Psoas muscle (tissue), 7 donors: ENCODE measurements at regions not wholly inside any gene's neighbourhood (a gene's known extent, or its start where the extent isn't known, plus 50 kb on each side); places are given as distances from the start of the nearest gene placed in this dataset.

Source experiments
- ATAC-seq, 4 donors: fragments of 200-7000 bp; cut with Tn5 transposase; one replicate each; pipeline ENCODE4 v1.9.1; 2020; ENCODE audit warnings: moderate library complexity in 3 of 4, mild to moderate bottlenecking in 2 of 4
- DNase-seq, 2 donors: peaks; one replicate each; pipeline ENCODE4 v3.0.0-alpha.2; 2020
- H3K27ac ChIP-seq: fragments of 200-600 bp; one replicate; pipeline ENCODE4 v1.8.0; 2022
- H3K27me3 ChIP-seq, 3 donors: fragments of 200-600 bp in 1 of 3; one replicate each; pipeline versions ENCODE4 v1.6.1 to v1.8.0; 2013 to 2022; ENCODE audit warnings: low read length in 2 of 3, mild to moderate bottlenecking in 2 of 3, moderate library complexity in 1 of 3; ENCODE audit not compliant: insufficient read depth in 3 of 3
- H3K36me3 ChIP-seq, 2 donors: fragments of 200-600 bp in 1 of 2; one replicate each; pipeline versions ENCODE4 v1.6.1 to v1.8.0; 2013 to 2022; ENCODE audit warnings: low read depth in 1 of 2, mild to moderate bottlenecking in 1 of 2, moderate library complexity in 1 of 2; ENCODE audit not compliant: insufficient read depth in 1 of 2
- H3K4me1 ChIP-seq: fragments of 200-600 bp; one replicate; pipeline ENCODE4 v1.8.0; 2022
- H3K4me3 ChIP-seq: fragments of 200-600 bp; one replicate; pipeline ENCODE4 v1.8.0; 2022; ENCODE audit warnings: mild to moderate bottlenecking
- H3K9me3 ChIP-seq: fragments of 200-600 bp; one replicate; pipeline ENCODE4 v1.8.0; 2022
- WGBS, 3 donors: extraction: QIAGEN DNeasy Blood & Tissue Kit; methylation state at CpG; one replicate each; pipeline versions ENCODE4 v1.1.6 to v1.1.7; 2013; 5-methylcytosine and 5-hydroxymethylcytosine counted together
- intact Hi-C, 2 donors: fragments of 100-400 bp; cut with DNase I; formaldehyde crosslinking; loops; one replicate each; pipeline versions ENCODE4 v1.11.0 to v1.14.2; 2022
- TF ChIP-seq, protein P1 (sequence below): fragments of 200-600 bp; IDR thresholded peaks from one replicate; pipeline ENCODE4 v1.8.0; 2022; ENCODE audit warnings: antibody characterized with exemption
- donor health status: healthy with polysubstance abuse.
- donor health status: DM: no; HTN: no; CAD: no; lungs with moderate emphysema.
- donor health status: Bipolar disorder and iron deficiency.
- donor health status: healthy.
- donor health status: DM: yes; HTN: yes; CAD: no.
- donor health status: DM: no; HTN: no; CAD: no.
- donor health status: DM: yes; HTN: yes; CAD: no.

DNA sequence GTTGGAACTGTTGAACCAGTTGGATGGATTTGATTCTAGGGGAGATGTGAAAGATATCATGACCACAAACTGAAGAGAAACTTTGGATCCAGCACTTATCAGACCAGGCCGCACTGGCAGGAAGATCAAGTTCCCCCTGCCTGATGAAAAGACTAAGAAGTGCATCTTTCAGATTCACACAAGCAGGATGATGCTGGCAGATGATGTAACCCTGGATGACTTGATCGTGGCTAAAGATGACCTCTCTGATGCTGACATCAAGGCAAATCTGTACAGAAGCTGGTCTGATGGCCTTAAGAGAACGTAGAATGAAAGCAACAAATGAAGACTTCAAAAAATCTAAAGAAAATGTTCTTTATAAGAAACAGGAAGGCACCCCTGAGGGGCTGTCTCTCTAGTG, 72.8 kb upstream of the CDYL start:
- intact Hi-C loops: no loop called here
- DNase-seq (no peak), ATAC-seq (no peak)
- H3K27me3 ChIP-seq: no peaks in the 10 kb centered on the region
- no peaks in the 10 kb centered on the region for H3K9me3 ChIP-seq
- TF ChIP-seq, protein P1, sequence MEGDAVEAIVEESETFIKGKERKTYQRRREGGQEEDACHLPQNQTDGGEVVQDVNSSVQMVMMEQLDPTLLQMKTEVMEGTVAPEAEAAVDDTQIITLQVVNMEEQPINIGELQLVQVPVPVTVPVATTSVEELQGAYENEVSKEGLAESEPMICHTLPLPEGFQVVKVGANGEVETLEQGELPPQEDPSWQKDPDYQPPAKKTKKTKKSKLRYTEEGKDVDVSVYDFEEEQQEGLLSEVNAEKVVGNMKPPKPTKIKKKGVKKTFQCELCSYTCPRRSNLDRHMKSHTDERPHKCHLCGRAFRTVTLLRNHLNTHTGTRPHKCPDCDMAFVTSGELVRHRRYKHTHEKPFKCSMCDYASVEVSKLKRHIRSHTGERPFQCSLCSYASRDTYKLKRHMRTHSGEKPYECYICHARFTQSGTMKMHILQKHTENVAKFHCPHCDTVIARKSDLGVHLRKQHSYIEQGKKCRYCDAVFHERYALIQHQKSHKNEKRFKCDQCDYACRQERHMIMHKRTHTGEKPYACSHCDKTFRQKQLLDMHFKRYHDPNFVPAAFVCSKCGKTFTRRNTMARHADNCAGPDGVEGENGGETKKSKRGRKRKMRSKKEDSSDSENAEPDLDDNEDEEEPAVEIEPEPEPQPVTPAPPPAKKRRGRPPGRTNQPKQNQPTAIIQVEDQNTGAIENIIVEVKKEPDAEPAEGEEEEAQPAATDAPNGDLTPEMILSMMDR: no peak
- no peak overlapping the region for H3K4me3 ChIP-seq
- H3K27ac ChIP-seq: no peak overlapping the region
- no peaks in the 10 kb centered on the region for H3K36me3 ChIP-seq
- 58 to 79% (median 59%) methylated on average over 3 of the region's 3 CpGs for WGBS, 3 donors
- H3K4me1 ChIP-seq: no peaks in the 10 kb centered on the region

GRCh38 chr6:4698901-4699659, 77.1 kb upstream of the CDYL start:
- H3K4me3 ChIP-seq: no peak overlapping the region
- intact Hi-C loops: no loop called here
- DNase-seq: no peak
- TF ChIP-seq, protein P1: no peak
- no peaks in the 10 kb centered on the region for H3K27me3 ChIP-seq
- no peaks in the 10 kb centered on the region for H3K36me3 ChIP-seq
- H3K4me1 ChIP-seq: no peaks in the 10 kb centered on the region
- H3K9me3 ChIP-seq: no peaks in the 10 kb centered on the region
- peak overlapping the region; percentile 37 for H3K27ac ChIP-seq
- 52 to 61% (median 59%) methylated on average over 3 of the region's 3 CpGs for WGBS, 3 donors
- peak in 3 of 4 donors; percentile 29 to 78 (median 68) for ATAC-seq

GRCh38 chr6:4693173-4693970, 82.8 kb upstream of the CDYL start:
- peaks cover 6% of the 10 kb centered on the region for H3K9me3 ChIP-seq
- H3K27ac ChIP-seq: no peak overlapping the region
- no peak for DNase-seq
- H3K4me1 ChIP-seq: no peaks in the 10 kb centered on the region
- TF ChIP-seq, protein P1: no peak
- H3K27me3 ChIP-seq: no peaks in the 10 kb centered on the region
- ATAC-seq: no peak
- intact Hi-C loops: no loop called here
- no peak overlapping the region for H3K4me3 ChIP-seq
- H3K36me3 ChIP-seq: no peaks in the 10 kb centered on the region
- 24 to 39% (median 36%) methylated on average over 4 of the region's 4 CpGs for WGBS, 3 donors

- intact Hi-C loops: no loop called here
- Histone ChIP-seq H3K4me1 (no peaks in the 10 kb centered on the region), H3K9me3 (peaks cover 6% of the 10 kb centered on the region), H3K4me3 (no peak overlapping the region), H3K36me3 (no peaks in the 10 kb centered on the region), H3K27ac (no peak overlapping the region), H3K27me3 (no peaks in the 10 kb centered on the region)
- no peak for DNase-seq
- 94 to 99% (median 96%) methylated on average over 3 of the region's 3 CpGs for WGBS, 3 donors
- no peak for ATAC-seq
- TF ChIP-seq, protein P1: no peak
These were observed 83.5 kb upstream of the CDYL start for GRCh38 chr6:4692664-4693063.
